ENCODE measurements at regions not wholly inside any gene's neighbourhood (a gene's known extent, or its start where the extent isn't known, plus 50 kb on each side); places are given as distances from the start of the nearest gene placed in this dataset.

GRCh38 chr6:14974792-14975470 lies 270.9 kb upstream of the JARID2 start (continued):
- no peak for TF ChIP-seq ZSCAN4 (tag by site-specific recombination; IDR thresholded peaks at IDR 0.05)

- ChIA-PET CTCF (interaction anchor here (0.6 kb wide), 3 partner anchors 168 to 945 kb away, joined by 3 to 7 read pairs (median 4); no protein-coding TSS in a partner anchor), POLR2A (interaction anchor here (0.7 kb wide), 1 partner anchor 1755 kb away, joined by 4 read pairs; no protein-coding TSS in a partner anchor)
- no peak overlapping the region for H3K4me3 ChIP-seq (ENCODE audit: low read depth, low read length)
Measured at GRCh38 chr6:14975471-14975817, 270.4 kb upstream of the JARID2 start.

GRCh38 chr6:14977747-14978382 lies 268.0 kb upstream of the JARID2 start:
- CTCF ChIA-PET = no interaction called here
- POLR2A ChIA-PET = no interaction called here
- Histone ChIP-seq H3K4me3 (ENCODE audit: low read depth, low read length) (no peak overlapping the region), H3K36me3 (ENCODE audit: control insufficient read depth in 2 of 2, insufficient read depth in 1 of 2, low read length in 2 of 2) (no peaks in the 10 kb centered on the region), H3K4me1 (ENCODE audit: control insufficient read depth, insufficient read depth, low read length) (no peaks in the 10 kb centered on the region), H3K9me3 (ENCODE audit: control insufficient read depth, insufficient read depth, low read depth, low read length) (no peaks in the 10 kb centered on the region), H3K27ac (ENCODE audit: extremely low read depth, low read depth, low read length) (no peak overlapping the region)
- TF ChIP-seq ZNF341 (tag by site-specific recombination; IDR thresholded peaks at IDR 0.05; ENCODE audit: low read depth) (no peak), ELK4 (IDR thresholded peaks at IDR 0.05; ENCODE audit: borderline replicate concordance, low read depth, low read length) (no peak), ZNF626 (tag by site-specific recombination; IDR thresholded peaks at IDR 0.05) (no peak), GLIS1 (tag by site-specific recombination; IDR thresholded peaks at IDR 0.05) (no peak), ZNF629 (tag by site-specific recombination; IDR thresholded peaks at IDR 0.05) (no peak), ZNF366 (tag by site-specific recombination; conservative IDR thresholded peaks at IDR 0.05) (no peak), ZBTB8A (tag by site-specific recombination; IDR thresholded peaks at IDR 0.05) (no peak), TSHZ1 (tag by site-specific recombination; IDR thresholded peaks at IDR 0.05; ENCODE audit: borderline replicate concordance) (no peak), ZNF18 (tag by site-specific recombination; IDR thresholded peaks at IDR 0.05) (no peak)

More at GRCh38 chr6:14975471-14975817, 270.4 kb upstream of the JARID2 start:
- Histone ChIP-seq H3K4me1 (ENCODE audit: control insufficient read depth, insufficient read depth, low read length) (no peaks in the 10 kb centered on the region), H3K27ac (ENCODE audit: extremely low read depth, low read depth, low read length) (no peak overlapping the region), H3K9me3 (ENCODE audit: control insufficient read depth, insufficient read depth, low read depth, low read length) (no peaks in the 10 kb centered on the region), H3K36me3 (ENCODE audit: control insufficient read depth in 2 of 2, insufficient read depth in 1 of 2, low read length in 2 of 2) (no peaks in the 10 kb centered on the region)
- TF ChIP-seq ZSCAN18 (tag by site-specific recombination; IDR thresholded peaks at IDR 0.05) (no peak), HOXA7 (CRISPR knock-in tag; IDR thresholded peaks at IDR 0.05; ENCODE audit: borderline replicate concordance) (no peak), CTCF (tag by site-specific recombination; IDR thresholded peaks at IDR 0.05) (no peak), ZNF529 (tag by site-specific recombination; IDR thresholded peaks at IDR 0.05; ENCODE audit: insufficient replicate concordance) (no peak), ZNF416 (tag by site-specific recombination; IDR thresholded peaks at IDR 0.05) (no peak), ZNF274 (IDR thresholded peaks at IDR 0.05; ENCODE audit: low read length) (no peak), ZNF274 (tag by site-specific recombination; IDR thresholded peaks at IDR 0.05; ENCODE audit: borderline replicate concordance) (no peak), ZNF404 (tag by site-specific recombination; IDR thresholded peaks at IDR 0.05) (no peak), KLF1 (tag by site-specific recombination; IDR thresholded peaks at IDR 0.05) (no peak), ZFP3 (tag by site-specific recombination; IDR thresholded peaks at IDR 0.05; ENCODE audit: low read depth) (no peak), GLI4 (tag by site-specific recombination; IDR thresholded peaks at IDR 0.05) (no peak), HOXC10 (CRISPR knock-in tag; IDR thresholded peaks at IDR 0.05) (no peak), ZNF843 (tag by site-specific recombination; IDR thresholded peaks at IDR 0.05) (no peak), ZNF155 (tag by site-specific recombination; IDR thresholded peaks at IDR 0.05) (no peak)
